ENCODE measurements at regions not wholly inside any gene's neighbourhood (a gene's known extent, or its start where the extent isn't known, plus 50 kb on each side); places are given as distances from the start of the nearest gene placed in this dataset.
A peak's percentile ranks its signal among the peaks of the same experiment; 100 is the strongest.

GRCh38 chr4:107279733-107280132 lies 243.6 kb upstream of the DKK2 start:
- Histone ChIP-seq H3K27me3 (ENCODE audit: control insufficient read depth in 2 of 2, insufficient read depth in 2 of 2, low read length in 2 of 2) (no peaks in the 10 kb centered on the region), H3K9ac (replicated peaks; ENCODE audit: extremely low read depth, insufficient read depth, low read length) (peak overlapping the region; percentile 9), H3K36me3 (ENCODE audit: control insufficient read depth in 2 of 2, extremely low read depth in 1 of 2, insufficient read depth in 2 of 2, low read length in 2 of 2) (no peaks in the 10 kb centered on the region), H4K20me1 (replicated peaks; ENCODE audit: control insufficient read depth, extremely low read depth, insufficient read depth, low read length) (no peaks in the 10 kb centered on the region), H3K4me2 (ENCODE audit: insufficient read depth, low read length) (peak overlapping the region; percentile 78), H3K4me1 (ENCODE audit: control insufficient read depth, extremely low read depth, insufficient read depth, low read length) (peaks cover 25% of the 10 kb centered on the region), H3K4me3 (replicated peaks in 1 of 3; ENCODE audit: insufficient read depth in 1 of 3, low read depth in 1 of 3, low read length in 3 of 3) (no peak overlapping the region), H3K79me2 (ENCODE audit: control insufficient read depth, insufficient read depth, low read length) (no peaks in the 10 kb centered on the region), H3K9me3 (replicated peaks; ENCODE audit: control insufficient read depth, insufficient read depth, low read length) (no peaks in the 10 kb centered on the region), H3K27ac (ENCODE audit: insufficient read depth, low read depth, low read length) (peak overlapping the region; percentile 55), H3K9me1 (replicated peaks; ENCODE audit: control insufficient read depth, extremely low read depth, insufficient read depth, low read length) (no peaks in the 10 kb centered on the region), H2AFZ (ENCODE audit: low read depth, low read length) (peak overlapping the region; percentile 48)
- DNase-seq (ENCODE audit: low read depth, low spot score) (peak; percentile 60), FAIRE-seq (no peak)
- BruUV-seq (replicated peaks): no TSS peak
- intact Hi-C loops (cut with micrococcal nuclease) (loop anchor here (10.0 kb wide), 1 partner anchor 455 kb away; no protein-coding TSS in a partner anchor), dilution Hi-C loops (cut with MboI; ENCODE audit: extremely low pct_ligation_motif_present, low sequenced_read_pairs) (no loop called here)
- TF ChIP-seq EZH2 (IDR thresholded peaks at IDR 0.05; ENCODE audit: borderline replicate concordance, low read depth, low read length, severe bottlenecking): no peak
- peak; percentile 74 for TF ChIP-seq JUN (IDR thresholded peaks at IDR 0.05; ENCODE audit: borderline replicate concordance, insufficient read depth, insufficient read length, low read depth)
- TF ChIP-seq FOS (IDR thresholded peaks at IDR 0.05; ENCODE audit: borderline replicate concordance, insufficient read depth, low read length): peak; percentile 64
- no peak for TF ChIP-seq POLR2A (IDR thresholded peaks at IDR 0.05; ENCODE audit: low read depth, low read length)
- TF ChIP-seq POLR2AphosphoS5 (IDR thresholded peaks at IDR 0.05; ENCODE audit: insufficient read depth, low read depth, low read length): no peak
- no peak for TF ChIP-seq GATA2 (IDR thresholded peaks at IDR 0.05; ENCODE audit: insufficient read depth, insufficient read length, low read depth, low read length)
- ChIA-PET POLR2A (interaction anchor here (0.6 kb wide), 1 partner anchor 9 kb away, joined by 4 read pairs; no protein-coding TSS in a partner anchor), CTCF (interaction anchor here (1.2 kb wide), 2 partner anchors 9 to 10 kb away, joined by 3 to 4 read pairs; no protein-coding TSS in a partner anchor)

DNA sequence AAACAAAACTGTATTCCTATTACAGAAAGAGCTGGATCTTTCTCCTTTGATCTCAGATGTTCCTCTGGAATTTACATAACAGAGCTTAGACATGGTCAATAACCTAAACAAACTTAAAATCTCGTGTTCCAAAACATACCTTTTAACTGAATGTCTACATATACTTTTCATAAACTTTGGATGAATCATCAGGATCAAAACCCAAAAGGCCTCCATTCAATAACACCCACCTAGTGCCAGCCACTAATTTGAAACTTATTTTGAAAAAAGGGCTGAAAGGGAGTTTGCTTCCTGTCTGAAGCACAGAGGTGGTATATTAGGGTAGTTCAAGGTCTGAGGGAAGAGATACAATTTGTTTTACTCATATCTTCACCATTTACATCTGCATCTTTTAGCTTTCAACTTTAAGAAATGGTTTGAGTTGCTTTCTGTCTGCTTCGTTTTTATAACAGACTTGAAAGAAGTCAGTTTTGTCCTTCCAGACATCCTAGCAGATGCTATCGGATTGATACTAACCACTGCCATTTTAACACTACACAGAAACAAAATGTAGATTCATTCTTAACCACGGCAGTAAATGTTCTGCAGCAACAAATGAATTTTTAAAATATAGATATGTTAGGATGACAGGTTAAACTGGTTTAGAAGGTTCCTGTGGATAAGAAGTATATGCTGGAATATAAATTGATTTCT lies 242.8 kb upstream of the DKK2 start:
- CTCF ChIA-PET: interaction anchor here (1.2 kb wide), 2 partner anchors 10 kb away, joined by 3 to 4 read pairs; no protein-coding TSS in a partner anchor
- Histone ChIP-seq H3K27me3 (ENCODE audit: control insufficient read depth in 2 of 2, insufficient read depth in 2 of 2, low read length in 2 of 2) (no peaks in the 10 kb centered on the region), H2AFZ (ENCODE audit: low read depth, low read length) (no peak overlapping the region), H3K9me3 (replicated peaks; ENCODE audit: control insufficient read depth, insufficient read depth, low read length) (no peaks in the 10 kb centered on the region), H3K9ac (replicated peaks; ENCODE audit: extremely low read depth, insufficient read depth, low read length) (no peak overlapping the region), H3K4me3 (replicated peaks in 1 of 3; ENCODE audit: insufficient read depth in 1 of 3, low read depth in 1 of 3, low read length in 3 of 3) (no peak overlapping the region), H4K20me1 (replicated peaks; ENCODE audit: control insufficient read depth, extremely low read depth, insufficient read depth, low read length) (no peaks in the 10 kb centered on the region), H3K4me1 (ENCODE audit: control insufficient read depth, extremely low read depth, insufficient read depth, low read length) (peaks cover 21% of the 10 kb centered on the region), H3K9me1 (replicated peaks; ENCODE audit: control insufficient read depth, extremely low read depth, insufficient read depth, low read length) (no peaks in the 10 kb centered on the region), H3K4me2 (ENCODE audit: insufficient read depth, low read length) (no peak overlapping the region), H3K36me3 (ENCODE audit: control insufficient read depth in 2 of 2, extremely low read depth in 1 of 2, insufficient read depth in 2 of 2, low read length in 2 of 2) (no peaks in the 10 kb centered on the region), H3K27ac (ENCODE audit: insufficient read depth, low read depth, low read length) (peak overlapping the region; percentile 55), H3K79me2 (ENCODE audit: control insufficient read depth, insufficient read depth, low read length) (no peaks in the 10 kb centered on the region)
- FAIRE-seq (no peak), DNase-seq (ENCODE audit: low read depth, low spot score) (no peak)
- TF ChIP-seq MAX (IDR thresholded peaks at IDR 0.05; ENCODE audit: insufficient read depth, insufficient read length): no peak
- POLR2A ChIA-PET: interaction anchor here (0.6 kb wide), 1 partner anchor 10 kb away, joined by 4 read pairs; no protein-coding TSS in a partner anchor
- dilution Hi-C loops (cut with MboI; ENCODE audit: extremely low pct_ligation_motif_present, low sequenced_read_pairs) (no loop called here), intact Hi-C loops (cut with micrococcal nuclease) (loop anchor here (10.0 kb wide), 1 partner anchor 456 kb away; no protein-coding TSS in a partner anchor)
- BruUV-seq (replicated peaks): no TSS peak
